ENCODE measurements at regions not wholly inside any gene's neighbourhood (a gene's known extent, or its start where the extent isn't known, plus 50 kb on each side); places are given as distances from the start of the nearest gene placed in this dataset.

DNA sequence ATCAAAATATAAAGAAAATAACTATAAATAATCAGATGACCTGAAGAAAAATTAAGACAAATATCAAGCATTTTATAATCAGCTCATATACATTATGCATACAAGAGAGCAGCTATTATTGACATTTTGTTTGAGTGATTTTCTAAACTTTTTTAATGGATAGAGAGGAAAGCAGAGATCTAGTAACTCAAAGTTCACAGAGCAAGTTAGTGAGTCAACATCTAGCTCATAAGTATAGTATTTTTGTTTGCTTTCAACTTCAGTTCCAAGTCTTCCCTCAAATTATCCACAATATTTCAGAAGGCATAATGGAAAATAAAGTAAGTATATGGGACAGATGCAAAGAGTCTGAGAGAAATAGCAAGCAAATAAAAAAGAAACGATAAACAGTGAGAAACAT is 470.1 kb upstream of the ALCAM start:
- no peaks in the 10 kb centered on the region for H3K9me3 ChIP-seq
- H3K36me3 ChIP-seq = no peaks in the 10 kb centered on the region
- H3K27me3 ChIP-seq (replicated peaks; ENCODE audit: insufficient read depth) = no peaks in the 10 kb centered on the region
- H3K4me1 ChIP-seq (ENCODE audit: control insufficient read depth in 1 of 2, low read depth in 2 of 2) = no peaks in the 10 kb centered on the region
- H3K27ac ChIP-seq = no peak overlapping the region
- DNase-seq (ENCODE audit: low spot score) (no peak), ATAC-seq (ENCODE audit: insufficient number of reproducible peaks, low FRiP score, low read depth) (no peak)
- no peak overlapping the region for H3K4me3 ChIP-seq
- TF ChIP-seq, protein P1, sequence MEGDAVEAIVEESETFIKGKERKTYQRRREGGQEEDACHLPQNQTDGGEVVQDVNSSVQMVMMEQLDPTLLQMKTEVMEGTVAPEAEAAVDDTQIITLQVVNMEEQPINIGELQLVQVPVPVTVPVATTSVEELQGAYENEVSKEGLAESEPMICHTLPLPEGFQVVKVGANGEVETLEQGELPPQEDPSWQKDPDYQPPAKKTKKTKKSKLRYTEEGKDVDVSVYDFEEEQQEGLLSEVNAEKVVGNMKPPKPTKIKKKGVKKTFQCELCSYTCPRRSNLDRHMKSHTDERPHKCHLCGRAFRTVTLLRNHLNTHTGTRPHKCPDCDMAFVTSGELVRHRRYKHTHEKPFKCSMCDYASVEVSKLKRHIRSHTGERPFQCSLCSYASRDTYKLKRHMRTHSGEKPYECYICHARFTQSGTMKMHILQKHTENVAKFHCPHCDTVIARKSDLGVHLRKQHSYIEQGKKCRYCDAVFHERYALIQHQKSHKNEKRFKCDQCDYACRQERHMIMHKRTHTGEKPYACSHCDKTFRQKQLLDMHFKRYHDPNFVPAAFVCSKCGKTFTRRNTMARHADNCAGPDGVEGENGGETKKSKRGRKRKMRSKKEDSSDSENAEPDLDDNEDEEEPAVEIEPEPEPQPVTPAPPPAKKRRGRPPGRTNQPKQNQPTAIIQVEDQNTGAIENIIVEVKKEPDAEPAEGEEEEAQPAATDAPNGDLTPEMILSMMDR (IDR thresholded peaks at IDR 0.05) = no peak

DNA sequence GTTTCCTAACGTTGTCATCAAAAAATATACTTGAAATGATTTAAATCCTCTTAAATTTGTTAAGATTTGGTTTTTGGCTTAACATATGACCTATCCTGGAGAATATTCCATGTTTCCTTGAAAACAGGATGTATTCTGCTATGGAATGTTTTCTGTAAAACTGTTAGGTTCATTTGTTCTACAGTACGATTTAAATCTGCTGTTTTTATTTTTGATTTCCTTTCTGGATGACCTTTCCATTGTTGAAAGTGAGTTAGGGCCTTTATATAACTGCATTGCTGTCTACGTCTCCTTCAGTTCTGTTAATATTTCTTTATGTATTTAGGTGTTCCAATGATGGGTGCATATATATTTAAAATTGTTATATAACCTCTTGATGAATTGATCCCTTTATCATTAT is 465.3 kb upstream of the ALCAM start:
- ATAC-seq (ENCODE audit: insufficient number of reproducible peaks, low FRiP score, low read depth) = no peak
- no peaks in the 10 kb centered on the region for H3K27me3 ChIP-seq (replicated peaks; ENCODE audit: insufficient read depth)
- no peaks in the 10 kb centered on the region for H3K4me1 ChIP-seq (ENCODE audit: control insufficient read depth in 1 of 2, low read depth in 2 of 2)
- no peak for DNase-seq (ENCODE audit: low spot score)
- no peaks in the 10 kb centered on the region for H3K36me3 ChIP-seq
- no peak overlapping the region for H3K4me3 ChIP-seq
- no peaks in the 10 kb centered on the region for H3K9me3 ChIP-seq
- H3K27ac ChIP-seq = no peak overlapping the region
- TF ChIP-seq, protein P1 (IDR thresholded peaks at IDR 0.05) = no peak

DNA sequence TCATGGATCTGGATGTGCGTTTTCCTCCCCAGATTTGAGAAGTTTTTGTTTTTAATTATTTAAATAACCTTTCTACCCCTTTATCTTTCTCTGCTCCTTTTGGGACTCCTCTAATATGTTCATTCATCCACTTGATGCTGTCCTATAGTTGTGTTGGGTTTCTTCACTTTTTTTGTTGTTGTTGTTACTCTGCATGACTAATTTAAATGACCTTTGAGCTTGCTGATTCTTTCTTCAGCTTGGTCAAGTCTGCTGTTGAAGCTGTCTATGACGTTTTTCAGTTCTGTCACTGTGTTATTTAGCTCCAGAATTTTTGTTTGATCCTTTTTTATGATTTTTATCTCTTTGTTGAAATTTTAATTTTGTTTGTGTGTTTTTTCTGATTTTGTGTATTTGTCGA is 463.6 kb upstream of the ALCAM start:
- Histone ChIP-seq H3K36me3 (no peaks in the 10 kb centered on the region), H3K9me3 (no peaks in the 10 kb centered on the region), H3K4me3 (no peak overlapping the region), H3K4me1 (ENCODE audit: control insufficient read depth in 1 of 2, low read depth in 2 of 2) (peaks cover 0 to 4% of the 10 kb centered on the region in 2 donors), H3K27ac (no peak overlapping the region), H3K27me3 (replicated peaks; ENCODE audit: insufficient read depth) (no peaks in the 10 kb centered on the region)
- TF ChIP-seq, protein P1 (IDR thresholded peaks at IDR 0.05) = no peak
- no peak for ATAC-seq (ENCODE audit: insufficient number of reproducible peaks, low FRiP score, low read depth)
- no peak for DNase-seq (ENCODE audit: low spot score)

DNA sequence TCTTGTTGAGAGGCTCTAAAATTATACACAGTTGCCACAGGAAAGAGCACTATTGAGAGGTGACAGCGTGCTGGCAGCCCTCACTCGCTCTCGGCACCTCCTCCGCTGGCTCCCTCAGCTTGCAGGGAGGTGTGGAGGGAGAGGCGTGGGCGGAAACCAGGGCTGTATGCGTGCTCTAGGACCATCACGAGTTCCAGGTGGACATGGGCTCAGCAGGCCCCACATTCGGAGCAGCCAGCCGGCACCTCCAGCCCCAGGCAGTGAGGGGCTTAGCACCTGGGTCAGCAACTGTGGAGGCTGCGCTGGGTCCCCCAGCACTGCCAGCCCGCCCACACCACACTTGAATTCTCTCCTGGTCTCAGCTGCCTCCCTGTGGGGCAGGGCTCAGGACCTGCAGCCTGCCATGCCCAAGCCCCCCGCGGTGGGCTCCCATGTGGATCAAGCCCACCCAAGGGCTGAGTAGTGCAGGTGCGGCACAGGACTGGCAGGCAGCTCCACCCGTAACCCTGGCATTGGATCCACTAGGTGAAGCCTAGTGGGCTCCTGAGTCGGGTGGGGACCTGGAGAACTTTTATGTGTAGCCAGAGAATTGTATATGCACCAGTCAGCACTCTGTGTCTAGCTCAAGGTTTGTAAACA is 460.6 kb upstream of the ALCAM start:
- ATAC-seq (ENCODE audit: insufficient number of reproducible peaks, low FRiP score, low read depth) (no peak), DNase-seq (ENCODE audit: low spot score) (no peak)
- Histone ChIP-seq H3K27me3 (replicated peaks; ENCODE audit: insufficient read depth) (no peaks in the 10 kb centered on the region), H3K27ac (no peak overlapping the region), H3K36me3 (no peaks in the 10 kb centered on the region), H3K4me3 (no peak overlapping the region), H3K9me3 (no peaks in the 10 kb centered on the region), H3K4me1 (ENCODE audit: control insufficient read depth in 1 of 2, low read depth in 2 of 2) (peaks cover 0 to 13% of the 10 kb centered on the region in 2 donors)
- TF ChIP-seq, protein P1 (IDR thresholded peaks at IDR 0.05) = no peak

DNA sequence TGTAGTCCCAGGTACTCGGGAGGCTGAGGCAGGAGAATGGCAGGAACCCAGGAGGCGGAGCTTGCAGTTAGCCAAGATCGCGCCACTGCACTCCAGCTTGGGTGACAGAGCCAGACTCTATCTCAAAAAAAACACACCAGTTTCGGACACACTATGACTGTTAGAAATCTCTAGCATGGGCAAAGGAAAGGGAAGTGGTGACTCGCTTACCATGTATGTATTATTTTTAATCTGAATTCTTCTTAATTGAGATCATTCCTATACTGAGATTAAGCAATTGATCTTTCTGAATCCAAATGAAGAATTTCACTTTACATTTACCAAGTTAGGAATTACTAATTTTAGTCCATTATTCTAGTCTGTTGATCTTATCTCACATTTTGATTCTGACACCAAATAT is 459.2 kb upstream of the ALCAM start:
- DNase-seq (ENCODE audit: low spot score) = no peak
- Histone ChIP-seq H3K27me3 (replicated peaks; ENCODE audit: insufficient read depth) (no peaks in the 10 kb centered on the region), H3K27ac (peak overlapping the region in 1 of 2 donors; percentile 56), H3K36me3 (no peaks in the 10 kb centered on the region), H3K4me3 (no peak overlapping the region), H3K4me1 (ENCODE audit: control insufficient read depth in 1 of 2, low read depth in 2 of 2) (peaks cover 0 to 13% of the 10 kb centered on the region in 2 donors), H3K9me3 (no peaks in the 10 kb centered on the region)
- ATAC-seq (ENCODE audit: insufficient number of reproducible peaks, low FRiP score, low read depth) = peak; percentile 98
- TF ChIP-seq, protein P1 (IDR thresholded peaks at IDR 0.05) = no peak

Data from thoracic aorta (tissue), 2 donors.